GM18502 (cell line): ENCODE measurements at regions not wholly inside any gene's neighbourhood (a gene's known extent, or its start where the extent isn't known, plus 50 kb on each side); places are given as distances from the start of the nearest gene placed in this dataset.
"Not testable (repeated sequence)": the region's sequence is repeated elsewhere in the genome, so short reads cannot be mapped to it uniquely, and the experiment has no call there.

ENCODE experiments used
- ATAC-seq: cut with Tn5 transposase; IDR thresholded peaks from one replicate; pipeline ENCODE4 v1.9.1; 2021; ENCODE audit warnings: mild to moderate bottlenecking; ENCODE audit not compliant: unreplicated experiment, poor library complexity

GRCh38 chr17:72175787-72176515, 55.1 kb downstream of the SOX9 start:
- no peak for ATAC-seq

- no peak for ATAC-seq
Observed at GRCh38 chr17:72176516-72176851, 55.7 kb downstream of the SOX9 start.

- ATAC-seq: no peak
Observed at GRCh38 chr17:72176951-72177660, 56.3 kb downstream of the SOX9 start.

- no peak for ATAC-seq
Observed at GRCh38 chr17:72177738-72178137, 56.9 kb downstream of the SOX9 start.

GRCh38 chr17:72182371-72182873, 61.6 kb downstream of the SOX9 start:
- ATAC-seq: no peak

- no peak for ATAC-seq
Observed at GRCh38 chr17:72183194-72183685, 62.4 kb downstream of the SOX9 start.

GRCh38 chr17:72184805-72185204, 64.0 kb downstream of the SOX9 start:
- no peak for ATAC-seq

GRCh38 chr17:72185564-72185963, 64.7 kb downstream of the SOX9 start:
- ATAC-seq: no peak

- no peak for ATAC-seq
Observed at GRCh38 chr17:72187556-72187955, 66.7 kb downstream of the SOX9 start.

GRCh38 chr17:72188801-72189200, 68.0 kb downstream of the SOX9 start:
- ATAC-seq: no peak

GRCh38 chr17:72189768-72190593, 69.2 kb downstream of the SOX9 start:
- no peak for ATAC-seq

GRCh38 chr17:72191356-72191755, 70.5 kb downstream of the SOX9 start:
- no peak for ATAC-seq

- ATAC-seq: no peak
Observed at GRCh38 chr17:72191921-72192799, 71.3 kb downstream of the SOX9 start.

GRCh38 chr17:72192800-72193192, 72.0 kb downstream of the SOX9 start:
- ATAC-seq: no peak

- ATAC-seq: no peak
Observed at GRCh38 chr17:72193391-72194106, 72.7 kb downstream of the SOX9 start.

GRCh38 chr17:72194107-72194440, 73.3 kb downstream of the SOX9 start:
- not testable (repeated sequence) for ATAC-seq

GRCh38 chr17:72199256-72199655, 78.4 kb downstream of the SOX9 start:
- ATAC-seq: no peak

- ATAC-seq: no peak
Observed at GRCh38 chr17:72204742-72205141, 83.9 kb downstream of the SOX9 start.

GRCh38 chr17:72205357-72205756, 84.5 kb downstream of the SOX9 start:
- ATAC-seq: no peak
